OCI-LY3 (cell line): ENCODE measurements at regions not wholly inside any gene's neighbourhood (a gene's known extent, or its start where the extent isn't known, plus 50 kb on each side); places are given as distances from the start of the nearest gene placed in this dataset.

ENCODE experiments used
- CTCF ChIP-seq: fragments of 200-600, 300-600 bp; sonication (generic); IDR thresholded peaks from 2 replicates; pipeline ENCODE4 v1.5.1; 2014; ENCODE audit warnings: antibody characterized with exemption, low read length, low read depth
- EZH2phosphoT487 ChIP-seq: fragments of 200-600 bp; shearing (Covaris generic); IDR thresholded peaks from 2 replicates; pipeline ENCODE4 v1.6.1; 2018; ENCODE audit warnings: antibody characterized with exemption, mixed run types, low read depth

- no peak for TF ChIP-seq CTCF
- no peak for TF ChIP-seq EZH2phosphoT487
These were observed 883.6 kb downstream of the KCNJ2 start for GRCh38 chr17:71052971-71053370.
